RPMI7951 (cell line): ENCODE measurements at regions not wholly inside any gene's neighbourhood (a gene's known extent, or its start where the extent isn't known, plus 50 kb on each side); places are given as distances from the start of the nearest gene placed in this dataset.

Experiments used
- DNase-seq: peaks from one replicate; pipeline ENCODE4 v3.0.0-alpha.2; 2012; ENCODE audit warnings: low read depth

DNA sequence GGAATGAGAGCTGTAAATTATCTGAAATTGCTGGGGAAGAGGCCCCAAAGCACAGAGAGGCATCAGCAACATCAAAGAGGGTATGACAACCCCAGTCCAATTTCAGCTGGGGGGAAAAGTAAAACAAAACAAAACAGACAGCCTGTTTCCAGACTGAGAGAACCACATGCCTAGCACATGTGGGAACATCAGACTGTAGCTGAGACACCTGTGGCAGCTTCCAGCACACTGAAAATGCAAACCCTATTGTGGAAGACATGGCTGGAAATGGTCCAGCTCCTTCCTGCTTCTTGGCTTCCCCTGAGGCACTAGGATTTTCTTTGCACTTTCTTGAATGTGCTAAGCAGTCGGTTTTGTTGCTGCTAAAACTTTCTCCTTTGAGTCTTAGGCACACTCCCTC is 240.9 kb upstream of the STS start:
- no peak for DNase-seq

DNA sequence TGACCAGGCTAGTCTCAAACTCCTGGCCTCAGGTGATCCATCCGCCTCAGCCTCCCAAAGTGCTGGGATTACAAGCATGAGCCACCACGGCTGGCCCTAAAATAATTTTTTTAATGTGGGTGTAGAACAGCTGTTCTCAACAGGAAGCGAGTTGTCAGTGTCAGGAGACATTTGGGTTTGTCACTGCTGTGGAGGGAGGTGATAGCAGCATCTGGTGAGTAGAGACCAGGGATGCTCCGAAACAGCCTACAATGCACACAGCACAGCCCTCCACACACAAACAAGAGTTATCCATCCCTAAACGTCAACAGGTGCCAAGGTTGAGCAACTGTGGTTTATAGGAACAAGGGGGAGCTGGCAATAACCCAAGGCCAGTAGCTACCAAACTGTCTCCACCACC is 243.4 kb upstream of the STS start:
- no peak for DNase-seq

DNA sequence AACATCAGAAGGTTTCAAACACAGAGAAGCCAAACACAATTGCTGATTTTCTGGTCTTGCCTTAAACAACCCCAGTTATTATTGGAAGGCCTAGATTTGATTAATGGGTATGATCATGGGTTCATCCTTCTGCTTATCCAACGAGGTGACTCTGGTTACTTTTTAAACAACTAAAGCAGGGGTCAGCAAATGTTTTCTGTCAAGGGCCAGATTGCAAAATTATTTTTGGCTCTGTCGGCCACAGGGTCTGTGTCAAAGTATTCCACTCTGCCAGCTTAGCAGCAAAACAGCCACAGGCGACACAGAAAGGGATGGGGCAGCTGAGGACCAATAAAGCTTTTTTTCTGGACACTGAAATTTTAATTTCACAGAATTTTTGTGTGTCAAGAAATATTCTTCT is 249.1 kb upstream of the STS start:
- DNase-seq, result no peak

DNA sequence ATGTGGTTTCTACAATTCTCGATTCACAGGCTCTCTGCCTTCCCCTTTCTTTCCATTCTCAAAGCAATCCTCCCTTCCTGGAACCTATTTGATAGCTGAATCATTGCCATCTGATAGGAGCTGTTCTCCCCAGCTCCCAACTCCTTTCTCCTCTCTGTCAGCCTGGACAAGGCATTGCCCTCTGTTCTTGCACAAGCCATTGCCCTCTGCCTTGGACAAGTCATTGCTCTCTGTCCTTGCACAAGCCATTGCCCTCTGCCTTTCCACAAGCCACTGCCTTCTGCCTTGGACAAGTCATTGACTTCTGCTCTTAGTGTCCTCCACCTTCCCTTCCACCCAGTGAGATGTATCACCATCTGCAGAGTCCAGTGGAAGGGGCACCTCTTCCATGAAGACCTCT is 256.1 kb upstream of the STS start:
- DNase-seq, result no peak

DNA sequence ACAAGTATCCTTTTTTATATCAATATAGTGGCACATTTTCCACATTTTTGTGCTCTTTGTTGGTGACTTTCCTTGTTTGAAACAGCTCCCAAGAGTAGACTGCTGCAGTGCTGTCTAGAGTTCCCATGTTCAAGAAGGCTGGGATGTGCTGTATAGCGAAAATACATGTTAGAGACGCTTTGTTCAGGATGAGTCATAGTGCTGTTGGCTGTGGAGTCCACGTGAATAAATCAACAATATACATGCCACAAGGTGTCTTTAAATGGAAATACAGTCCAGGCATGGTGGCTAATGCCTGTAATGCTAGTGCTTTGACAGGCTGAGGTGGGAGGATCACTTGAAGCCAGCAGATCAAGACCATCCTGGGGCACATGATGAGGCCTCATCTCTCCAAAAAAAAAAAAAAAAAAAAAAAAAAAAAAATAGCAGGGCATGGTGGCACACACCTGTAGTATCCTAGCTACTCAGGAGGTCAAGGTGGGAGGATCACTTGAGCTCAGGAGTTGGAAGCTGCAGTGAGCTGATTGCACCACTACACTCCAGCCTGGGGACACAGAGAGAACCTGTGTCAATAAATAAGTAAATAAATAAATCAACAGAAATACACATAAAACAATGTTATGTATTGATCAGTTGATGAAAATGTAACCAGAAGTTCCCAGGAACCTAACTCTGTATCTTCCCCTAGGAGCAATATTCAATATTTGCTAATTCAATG is 256.8 kb upstream of the STS start:
- no peak for DNase-seq

DNA sequence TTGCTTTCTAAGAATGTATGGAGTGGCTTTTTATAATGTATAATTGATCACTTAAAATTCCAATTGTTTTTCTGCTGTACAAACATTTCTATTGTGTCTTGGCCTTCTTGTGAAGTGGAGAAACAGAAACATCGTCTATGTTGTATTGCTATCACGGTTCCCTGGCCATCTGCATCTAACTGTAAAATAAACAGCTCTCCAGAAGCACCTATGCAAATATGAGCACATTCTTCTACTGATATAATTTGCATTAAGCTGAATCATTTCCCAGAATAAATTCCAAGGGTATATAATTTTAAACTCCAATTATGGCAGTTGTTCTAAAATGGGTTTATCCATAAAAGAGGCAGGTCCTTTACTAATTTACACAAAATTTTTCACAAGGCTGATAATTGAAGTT is 261.6 kb upstream of the STS start:
- no peak for DNase-seq

DNA sequence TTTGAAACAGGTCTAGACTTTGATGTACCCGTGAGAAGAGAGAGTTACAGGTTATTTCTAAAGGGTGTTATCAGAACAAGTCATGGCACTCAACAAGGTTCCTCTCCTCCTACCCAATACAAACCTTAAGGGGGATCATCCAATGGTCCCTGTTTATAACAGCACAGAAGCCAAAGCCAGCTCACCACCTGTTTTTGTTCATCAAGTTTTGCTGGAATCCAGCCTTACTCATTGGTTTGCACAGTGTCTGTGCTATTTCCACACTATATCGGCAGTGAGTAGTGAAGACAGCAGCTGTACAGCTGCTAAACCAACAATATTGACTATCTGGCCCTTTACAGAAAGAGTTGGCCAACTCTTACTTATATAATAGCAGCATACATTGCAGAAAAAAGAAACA is 262.1 kb upstream of the STS start:
- no peak for DNase-seq

DNA sequence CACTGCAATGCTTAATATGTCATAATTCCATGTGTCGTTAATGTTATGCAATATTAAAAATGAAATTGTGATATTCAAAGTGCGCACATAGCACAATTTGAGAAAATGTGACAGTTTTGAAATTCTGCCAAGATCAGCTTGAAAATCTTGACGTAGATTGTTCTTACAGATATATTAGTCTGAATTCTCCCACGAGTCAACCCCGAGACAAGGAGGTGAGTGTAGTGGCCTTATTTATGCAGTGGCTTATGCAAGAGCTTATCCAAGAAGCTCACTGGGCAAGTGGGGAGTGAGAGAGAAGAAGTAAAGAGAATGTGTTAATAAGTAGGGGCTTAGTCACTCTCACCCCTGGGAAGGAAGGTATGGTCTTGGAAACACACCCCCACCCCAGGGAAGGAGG is 286.1 kb upstream of the STS start:
- DNase-seq, result no peak

DNA sequence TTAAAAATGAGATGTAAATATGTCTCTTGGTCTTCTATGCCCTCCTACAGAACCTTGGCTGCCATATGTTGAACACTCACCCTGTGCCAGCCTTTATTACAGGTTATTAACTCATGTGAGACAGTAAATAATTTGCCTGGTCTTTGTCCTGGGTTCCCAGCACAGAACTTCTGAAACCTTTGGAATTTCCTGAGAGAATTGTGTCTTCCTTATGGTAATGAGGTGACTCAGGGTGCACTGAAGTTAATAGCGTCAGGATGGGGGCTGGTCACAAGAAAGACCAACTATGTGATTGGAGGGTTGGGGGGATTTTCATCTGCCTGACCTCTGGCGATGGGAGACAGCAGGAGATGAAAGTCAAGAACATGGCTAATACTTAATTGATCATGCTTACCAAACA is 289.8 kb upstream of the STS start:
- no peak for DNase-seq

DNA sequence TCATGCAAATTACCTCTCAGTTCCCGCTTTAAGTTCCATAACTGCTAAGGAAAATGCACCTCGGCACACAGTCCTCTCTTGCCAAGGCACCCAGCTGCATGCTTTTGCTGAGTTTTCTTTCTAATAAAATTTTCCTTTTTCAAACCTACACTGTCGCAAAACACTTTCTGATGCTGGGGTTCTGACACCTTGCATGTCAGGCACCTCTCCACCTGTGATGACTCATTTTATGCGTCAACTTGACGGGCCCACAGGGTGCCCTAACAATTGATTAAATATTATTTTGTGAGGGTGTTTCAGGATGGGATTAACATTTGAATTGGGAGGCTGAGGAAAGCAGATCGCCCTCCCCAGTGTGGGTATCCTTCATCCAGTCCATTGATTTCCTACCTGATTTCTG is 291.0 kb upstream of the STS start:
- DNase-seq, result no peak

DNA sequence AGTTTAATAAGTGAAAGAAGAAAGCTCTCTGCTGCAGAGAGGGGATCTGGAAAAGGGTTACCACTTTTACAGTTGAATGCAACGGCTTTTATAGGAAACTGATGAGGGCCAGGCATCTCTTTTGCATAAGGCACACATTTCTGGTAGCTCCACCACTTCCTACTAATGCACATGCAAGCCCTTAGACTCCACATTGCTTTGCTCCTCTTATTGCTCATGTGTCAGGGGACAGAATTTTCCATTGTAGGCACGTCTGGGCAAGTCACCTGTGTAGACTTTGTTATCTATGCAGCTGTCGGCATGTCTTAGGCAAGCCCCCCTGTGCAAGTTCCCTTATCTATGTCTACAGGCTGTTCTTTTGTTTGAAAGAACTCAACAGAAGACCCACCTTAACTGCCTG is 294.6 kb upstream of the STS start:
- no peak for DNase-seq

DNA sequence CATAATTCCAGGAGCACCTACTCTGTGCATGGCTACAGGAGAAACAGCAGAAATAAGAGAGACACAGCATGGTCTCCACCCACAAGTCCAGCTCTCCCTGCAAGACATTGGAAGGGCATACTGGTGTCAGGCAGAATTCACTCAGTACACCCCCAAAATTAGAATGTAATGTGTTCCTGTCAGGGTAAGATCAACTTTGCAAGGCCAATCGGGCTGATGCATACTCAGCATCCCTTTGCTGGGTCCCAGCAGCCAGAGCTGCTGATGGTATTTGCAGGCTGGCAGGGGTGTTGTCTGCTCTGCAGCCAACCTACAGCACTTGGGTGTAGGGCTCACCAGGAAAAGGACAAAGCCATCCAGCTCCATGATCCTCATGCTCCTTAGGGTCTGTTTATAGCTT is 295.4 kb upstream of the STS start:
- no peak for DNase-seq

DNA sequence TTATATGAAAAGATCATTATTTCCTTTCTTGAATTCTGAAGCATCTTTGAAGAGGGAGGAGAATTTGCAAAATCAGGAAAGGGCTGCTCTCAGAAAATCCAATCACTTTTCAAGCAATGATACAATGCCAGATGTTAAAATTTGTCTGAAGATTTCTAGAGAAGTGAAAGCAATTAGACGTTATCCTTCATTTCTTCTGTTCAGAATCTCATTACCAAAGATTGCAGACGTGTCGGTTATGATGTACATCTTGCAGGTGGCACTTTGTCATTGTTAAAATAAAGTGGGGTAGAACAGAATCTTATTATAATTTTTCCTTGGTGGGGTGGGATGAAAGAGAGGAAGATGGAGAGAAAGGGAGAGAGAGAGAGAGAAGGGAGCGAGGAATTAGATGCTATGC is 296.4 kb upstream of the STS start:
- no peak for DNase-seq

DNA sequence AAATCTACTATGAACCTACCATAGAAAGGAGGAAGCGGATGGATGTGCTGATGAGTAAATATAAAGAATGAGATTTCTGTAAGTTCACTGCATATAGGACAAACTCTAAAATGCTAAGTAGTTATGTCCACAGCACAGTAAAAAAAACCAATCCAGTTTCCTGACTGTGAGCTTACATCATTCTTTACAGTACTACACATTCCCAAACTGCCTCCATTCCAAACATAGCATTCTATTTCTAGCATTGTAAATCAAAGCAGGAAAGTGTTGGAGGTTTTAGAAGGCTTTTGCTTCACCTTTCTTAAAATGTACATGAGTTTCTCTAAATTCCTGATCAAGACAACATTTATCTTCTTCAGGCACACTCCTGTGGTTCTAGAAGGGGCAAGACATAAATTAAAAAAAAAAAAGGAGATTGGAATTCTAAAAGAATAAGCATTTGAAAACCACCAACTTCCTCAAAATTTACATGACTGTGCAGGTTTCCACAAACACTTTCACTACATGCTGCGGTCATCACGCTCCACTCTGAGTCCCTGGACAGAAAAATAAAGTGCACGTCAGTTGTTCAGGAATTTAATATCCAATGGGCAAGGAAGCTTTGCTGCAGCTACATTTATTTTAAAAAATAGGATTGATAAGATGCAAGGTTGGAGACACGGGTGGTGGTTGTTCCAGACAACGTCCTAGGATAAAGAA is 297.6 kb upstream of the STS start:
- no peak for DNase-seq

DNA sequence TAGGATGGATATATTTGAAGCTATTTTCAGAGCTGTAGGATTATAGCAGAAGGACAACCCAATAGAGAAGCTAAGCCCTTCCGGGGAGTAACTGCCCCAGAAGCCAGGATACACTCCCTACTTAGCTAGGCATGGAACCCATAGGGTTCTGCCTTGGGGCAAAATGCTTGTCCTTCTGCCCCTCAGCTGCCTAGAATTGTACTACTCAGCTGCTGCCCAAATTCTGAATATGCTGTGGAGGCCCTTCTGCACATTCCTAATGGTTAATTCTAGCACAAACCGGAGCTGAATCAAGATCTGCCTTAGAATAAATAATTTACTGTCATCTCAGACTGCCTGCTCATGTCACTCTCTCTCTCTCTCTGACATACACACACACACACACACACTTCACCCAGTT is 297.7 kb upstream of the VCX3A start:
- no peak for DNase-seq

DNA sequence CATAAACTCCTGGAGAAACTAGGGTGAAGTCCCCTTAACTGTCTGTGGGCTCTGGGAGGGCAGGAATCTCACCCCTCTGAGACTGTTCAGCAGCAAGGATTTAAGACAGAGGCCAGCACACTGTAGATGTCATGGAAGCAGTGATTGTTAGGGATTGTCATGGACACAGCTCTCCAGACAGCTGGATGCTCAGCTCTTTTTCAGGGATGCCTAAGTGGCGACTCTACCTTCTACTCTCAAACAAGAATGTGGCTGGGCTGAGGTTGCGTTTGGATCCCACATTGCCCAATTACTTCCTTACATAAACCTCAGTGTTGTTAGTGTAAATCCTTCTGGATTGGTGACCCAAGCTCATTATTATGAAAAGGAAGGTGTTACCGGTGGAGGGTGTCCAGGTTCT is 291.9 kb upstream of the VCX3A start:
- DNase-seq, result no peak

DNA sequence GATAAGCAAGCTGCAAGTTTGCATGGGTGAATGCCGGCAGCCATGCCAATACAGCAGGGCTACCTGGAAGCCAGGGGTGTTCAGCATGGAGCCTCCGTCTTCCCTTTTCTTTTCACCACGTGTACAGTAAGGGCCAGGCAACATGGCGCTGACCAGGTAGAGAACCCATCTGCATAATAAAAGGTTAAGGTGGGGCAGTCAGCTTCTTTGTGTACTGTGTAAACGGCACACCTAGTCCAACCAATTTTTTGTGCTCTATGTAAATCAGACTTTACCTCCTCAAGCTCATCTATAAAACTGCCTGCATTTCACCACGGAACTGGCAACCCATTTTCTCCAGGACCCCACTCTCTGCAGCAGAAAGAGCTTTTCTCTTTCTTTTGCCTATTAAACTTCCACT is 286.8 kb upstream of the VCX3A start:
- no peak for DNase-seq

DNA sequence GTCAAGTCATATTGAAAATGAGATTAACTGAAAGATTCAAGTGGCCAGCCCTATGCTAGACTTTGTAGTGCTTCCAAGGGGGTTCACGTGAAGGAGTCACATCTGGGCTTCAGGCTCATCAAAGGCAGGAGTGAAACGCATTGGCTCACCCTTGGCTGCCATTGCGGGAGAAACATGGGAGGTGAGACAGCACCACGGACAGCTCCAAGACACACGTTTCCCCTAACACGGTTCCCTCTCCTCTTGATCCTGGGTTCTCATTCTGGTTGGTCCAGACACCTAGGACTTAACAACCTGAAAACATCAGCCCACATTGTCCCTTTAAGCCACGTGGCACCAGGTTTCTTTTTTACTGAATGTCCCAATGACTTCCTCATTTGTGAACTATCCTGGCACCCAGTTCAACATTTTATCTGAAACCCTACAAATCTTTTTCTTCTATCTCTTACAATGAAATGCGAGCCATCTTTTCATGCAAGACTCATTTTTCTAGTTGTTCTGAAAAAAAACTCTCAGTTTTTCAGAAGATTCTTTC is 279.0 kb upstream of the VCX3A start:
- DNase-seq, result no peak

DNA sequence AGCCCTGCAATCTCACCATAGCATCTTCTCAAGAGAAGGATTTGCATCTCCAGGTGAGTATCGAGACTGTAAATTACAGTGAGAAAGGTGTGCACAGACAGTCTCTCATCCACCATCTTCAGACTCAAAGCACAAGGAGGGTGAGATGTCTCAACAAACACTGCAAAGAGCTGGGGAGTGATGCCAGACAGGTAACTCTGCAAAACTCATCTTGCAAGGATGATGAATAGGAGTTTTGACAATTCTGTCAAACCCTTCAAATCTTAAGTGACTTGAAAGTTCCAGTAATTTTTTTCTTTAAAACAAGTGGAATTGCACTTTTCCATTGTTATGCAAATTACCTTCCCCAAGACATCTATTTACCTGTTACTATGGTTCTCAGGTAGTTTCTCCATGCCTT is 277.2 kb upstream of the VCX3A start:
- DNase-seq, result no peak

DNA sequence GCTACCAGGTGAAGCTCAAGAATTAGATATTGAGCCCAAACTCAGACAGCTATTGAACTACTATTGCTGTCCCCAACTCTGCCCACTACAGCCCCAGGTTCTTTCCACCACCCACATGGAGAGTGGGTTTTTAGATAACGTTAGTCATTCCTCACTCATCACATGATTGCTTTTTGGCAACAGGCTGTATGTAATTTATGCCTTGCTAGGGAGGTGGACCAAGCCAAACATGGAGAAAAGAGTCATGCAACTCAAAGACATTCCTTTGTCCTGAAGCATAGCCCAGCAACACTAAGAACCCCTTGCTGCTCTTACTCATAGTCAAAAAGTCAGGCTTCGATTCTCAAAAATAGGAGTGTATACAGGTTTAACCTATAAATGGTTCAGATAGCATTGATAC is 275.9 kb upstream of the VCX3A start:
- no peak for DNase-seq

DNA sequence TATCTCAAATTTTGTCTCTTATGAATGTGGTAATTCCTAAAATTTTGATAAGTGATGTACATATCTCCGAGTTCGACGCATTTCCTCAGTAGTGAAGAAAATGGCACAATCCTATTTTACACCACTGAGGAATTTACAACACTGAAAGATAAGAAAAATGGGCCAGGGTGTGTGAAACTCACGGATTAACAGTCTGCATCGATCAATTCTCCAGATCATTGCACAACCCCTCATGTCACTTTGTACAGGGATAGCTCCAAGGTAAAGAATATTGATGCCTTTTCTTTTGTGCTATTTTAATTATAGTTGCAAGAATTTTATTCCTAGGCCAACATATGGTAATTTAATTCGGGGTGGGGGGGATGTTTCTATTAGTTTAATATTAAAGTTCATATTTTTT is 268.7 kb upstream of the VCX3A start:
- no peak for DNase-seq

DNA sequence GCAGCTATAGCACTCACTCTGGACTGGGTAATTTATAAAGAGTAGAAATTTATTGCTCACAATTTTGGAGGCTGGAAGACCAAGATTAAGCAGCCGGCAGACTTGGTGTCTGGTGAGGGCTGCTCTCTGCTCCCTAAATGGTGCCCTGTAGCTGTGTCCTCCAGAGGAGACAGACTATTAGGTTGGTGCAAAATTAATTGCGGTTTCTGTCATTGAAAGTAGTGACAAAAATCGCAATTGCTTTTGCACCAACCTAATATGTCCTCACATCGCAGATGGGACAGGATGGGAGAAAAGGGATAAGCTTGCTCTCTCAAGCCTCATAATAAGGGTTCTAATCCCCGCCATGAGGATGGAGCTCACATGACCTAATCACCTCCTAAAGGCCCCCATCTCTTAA is 258.1 kb upstream of the VCX3A start:
- no peak for DNase-seq

DNA sequence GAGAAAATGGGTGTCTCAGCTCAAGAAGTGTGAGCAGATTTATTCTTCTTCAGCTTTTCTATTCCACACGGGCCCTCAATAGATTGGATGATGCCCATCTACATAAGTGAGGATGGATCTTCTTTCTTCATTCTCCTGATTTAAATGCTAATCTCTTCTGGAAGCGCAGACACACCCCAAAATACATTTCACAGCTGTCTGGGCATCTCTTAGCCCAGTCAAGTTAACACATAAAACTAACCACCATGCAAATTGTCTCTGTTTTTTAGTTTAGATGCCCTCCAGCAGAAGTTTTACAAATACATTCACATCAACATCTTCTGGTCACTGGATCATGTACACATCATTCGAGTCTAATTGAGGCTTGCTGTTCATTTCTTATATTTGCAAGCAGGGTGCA is 249.0 kb upstream of the VCX3A start:
- no peak for DNase-seq

DNA sequence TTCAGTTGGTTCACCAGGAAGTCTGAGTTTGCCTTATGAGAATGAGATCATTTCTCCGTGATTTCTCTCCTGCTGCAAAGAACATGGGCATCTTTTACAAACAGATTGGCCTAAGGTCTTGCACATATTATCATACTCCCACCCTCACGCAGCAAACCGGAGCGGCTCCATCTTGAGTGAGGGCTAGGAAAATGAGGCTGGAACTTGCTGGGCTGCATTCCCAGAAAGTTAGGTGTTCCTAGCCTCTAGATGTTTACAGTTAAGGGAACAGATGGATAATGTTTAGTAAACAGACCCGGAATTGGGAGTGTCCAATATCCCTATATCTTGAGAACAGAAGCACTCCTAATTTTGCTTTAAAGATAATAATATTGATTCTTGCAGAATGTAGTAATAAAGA is 247.9 kb upstream of the VCX3A start:
- DNase-seq, result no peak
